ENCODE measurements at regions not wholly inside any gene's neighbourhood (a gene's known extent, or its start where the extent isn't known, plus 50 kb on each side); places are given as distances from the start of the nearest gene placed in this dataset.
"Not testable (repeated sequence)": the region's sequence is repeated elsewhere in the genome, so short reads cannot be mapped to it uniquely, and the experiment has no call there.

GRCh38 chr1:58966917-58967740, 183.3 kb upstream of the JUN start:
- no peaks in the 10 kb centered on the region for H3K36me3 Mint-ChIP-seq (ENCODE audit: low read depth)
- no peak overlapping the region for H3K27ac Mint-ChIP-seq (ENCODE audit: unreplicated experiment)

GRCh38 chr1:58968360-58968952, 184.6 kb upstream of the JUN start:
- Mint-ChIP-seq H3K27me3 (ENCODE audit: low read depth) (no peaks in the 10 kb centered on the region), H3K27ac (ENCODE audit: unreplicated experiment) (peak overlapping the region; percentile 76), H3K36me3 (ENCODE audit: low read depth) (no peaks in the 10 kb centered on the region), H3K4me3 (ENCODE audit: unreplicated experiment) (no peak overlapping the region), H3K9me3 (ENCODE audit: low read depth) (no peaks in the 10 kb centered on the region), H3K4me1 (ENCODE audit: low read depth) (peaks cover 8% of the 10 kb centered on the region)
- TF ChIP-seq CTCF (IDR thresholded peaks at IDR 0.05), result no peak
- no peak for DNase-seq (ENCODE audit: low spot score)

More at GRCh38 chr1:58966917-58967740, 183.3 kb upstream of the JUN start:
- TF ChIP-seq CTCF (IDR thresholded peaks at IDR 0.05), result no peak
- no peaks in the 10 kb centered on the region for H3K27me3 Mint-ChIP-seq (ENCODE audit: low read depth)
- DNase-seq (ENCODE audit: low spot score), result no peak
- H3K4me1 Mint-ChIP-seq (ENCODE audit: low read depth), result peaks cover 8% of the 10 kb centered on the region
- H3K4me3 Mint-ChIP-seq (ENCODE audit: unreplicated experiment), result no peak overlapping the region
- no peaks in the 10 kb centered on the region for H3K9me3 Mint-ChIP-seq (ENCODE audit: low read depth)

GRCh38 chr1:58969176-58969575, 185.3 kb upstream of the JUN start:
- not testable (repeated sequence) for H3K27ac Mint-ChIP-seq (ENCODE audit: unreplicated experiment); H3K9me3 Mint-ChIP-seq (ENCODE audit: low read depth); H3K4me1 Mint-ChIP-seq (ENCODE audit: low read depth); H3K27me3 Mint-ChIP-seq (ENCODE audit: low read depth); H3K36me3 Mint-ChIP-seq (ENCODE audit: low read depth); H3K4me3 Mint-ChIP-seq (ENCODE audit: unreplicated experiment); DNase-seq (ENCODE audit: low spot score)

DNA sequence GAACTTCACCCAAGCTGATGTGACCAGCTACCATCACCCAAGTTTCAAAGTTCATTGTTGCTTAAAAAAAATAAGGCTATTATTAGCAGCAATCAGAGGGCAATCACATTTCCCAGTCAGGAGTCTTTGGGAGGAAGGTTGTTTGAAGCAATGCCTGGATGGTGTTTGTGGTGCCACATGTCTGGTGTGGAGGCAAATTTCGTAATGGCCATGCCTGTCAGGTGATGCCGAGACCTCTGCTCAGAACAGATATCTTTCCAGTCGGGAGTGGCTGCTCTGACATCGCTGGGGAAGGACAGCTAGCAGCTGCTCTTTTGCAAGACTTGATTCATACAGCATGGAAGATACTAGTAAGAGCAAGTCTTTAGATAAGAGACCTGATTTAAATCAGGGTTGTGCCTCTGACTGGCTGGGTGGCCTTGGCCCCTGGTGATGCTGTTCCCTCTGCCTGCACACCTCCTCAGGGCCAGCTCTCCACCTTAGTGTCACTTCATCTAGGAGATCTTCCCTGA, 187.8 kb upstream of the JUN start:
- no peak for TF ChIP-seq CTCF (IDR thresholded peaks at IDR 0.05)
- no peaks in the 10 kb centered on the region for H3K36me3 Mint-ChIP-seq (ENCODE audit: low read depth)
- H3K4me3 Mint-ChIP-seq (ENCODE audit: unreplicated experiment), result no peak overlapping the region
- H3K27me3 Mint-ChIP-seq (ENCODE audit: low read depth), result no peaks in the 10 kb centered on the region
- no peak for DNase-seq (ENCODE audit: low spot score)
- peaks cover 8% of the 10 kb centered on the region for H3K4me1 Mint-ChIP-seq (ENCODE audit: low read depth)
- no peaks in the 10 kb centered on the region for H3K9me3 Mint-ChIP-seq (ENCODE audit: low read depth)
- H3K27ac Mint-ChIP-seq (ENCODE audit: unreplicated experiment), result no peak overlapping the region

GRCh38 chr1:58975888-58976287, 192.0 kb upstream of the JUN start:
- H3K36me3 Mint-ChIP-seq (ENCODE audit: low read depth), result no peaks in the 10 kb centered on the region
- no peak overlapping the region for H3K4me3 Mint-ChIP-seq (ENCODE audit: unreplicated experiment)
- no peaks in the 10 kb centered on the region for H3K27me3 Mint-ChIP-seq (ENCODE audit: low read depth)
- H3K4me1 Mint-ChIP-seq (ENCODE audit: low read depth), result no peaks in the 10 kb centered on the region
- no peak overlapping the region for H3K27ac Mint-ChIP-seq (ENCODE audit: unreplicated experiment)
- no peak for DNase-seq (ENCODE audit: low spot score)
- TF ChIP-seq CTCF (IDR thresholded peaks at IDR 0.05), result no peak
- no peaks in the 10 kb centered on the region for H3K9me3 Mint-ChIP-seq (ENCODE audit: low read depth)
